RWPE1 (cell line): ENCODE measurements at regions not wholly inside any gene's neighbourhood (a gene's known extent, or its start where the extent isn't known, plus 50 kb on each side); places are given as distances from the start of the nearest gene placed in this dataset.

Source experiments
- CTCF ChIA-PET: fragments of 350-600 bp; sonication (Branson Sonifier 250); formaldehyde crosslinking; extraction: SDS; loops from one replicate; lab custom pipeline; 2021; lab: Yijun Ruan, JAX
- POLR2A ChIA-PET: fragments of 400-600 bp; formaldehyde crosslinking; extraction: SDS; loops from one replicate; lab custom pipeline; 2020; ENCODE audit warnings: antibody characterized with exemption; ENCODE audit not compliant: low non-redundant PET; lab: Yijun Ruan, JAX
- DNase-seq: peaks from one replicate; pipeline ENCODE4 v3.0.0; 2012; ENCODE audit warnings: low spot score
- H3K27ac ChIP-seq: fragments of 450-650 bp; 2 replicates; pipeline ENCODE4 v1.5.1; 2017
- TF ChIP-seq, protein P1 (sequence below): fragments of 450-650 bp; conservative IDR thresholded peaks from 2 replicates; pipeline ENCODE4 v1.5.1; 2017; ENCODE audit warnings: low read depth, mild to moderate bottlenecking

DNA sequence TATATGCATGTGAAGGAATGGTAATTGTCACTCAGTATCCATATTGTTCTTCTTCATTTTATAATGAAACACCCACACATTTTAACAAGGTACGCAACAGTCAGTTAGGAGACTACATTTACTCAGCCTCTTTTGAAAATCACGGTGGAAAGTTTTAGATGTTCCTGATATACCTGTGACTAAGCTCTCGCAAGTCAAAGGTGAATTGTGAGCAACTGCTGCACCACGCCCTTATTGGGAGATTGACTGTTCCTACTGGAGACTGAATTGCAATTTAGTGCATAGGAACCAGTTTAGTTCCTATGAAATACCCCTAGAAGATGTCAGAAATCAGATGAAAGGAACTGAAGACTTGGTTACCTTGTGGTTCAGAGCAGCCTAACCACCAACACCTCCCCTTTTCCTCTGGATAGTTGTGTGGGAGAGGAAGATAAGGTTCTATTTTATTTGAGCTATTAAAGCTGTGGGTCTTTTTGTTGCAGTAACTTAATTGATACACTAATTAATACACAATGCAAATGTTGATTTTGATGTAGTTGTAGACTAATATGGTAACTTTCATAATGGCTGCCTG, 1280.5 kb upstream of the CDH2 start:
- CTCF ChIA-PET = no interaction called here
- H3K27ac ChIP-seq = no peak overlapping the region
- DNase-seq = peak; percentile 0
- TF ChIP-seq, protein P1, sequence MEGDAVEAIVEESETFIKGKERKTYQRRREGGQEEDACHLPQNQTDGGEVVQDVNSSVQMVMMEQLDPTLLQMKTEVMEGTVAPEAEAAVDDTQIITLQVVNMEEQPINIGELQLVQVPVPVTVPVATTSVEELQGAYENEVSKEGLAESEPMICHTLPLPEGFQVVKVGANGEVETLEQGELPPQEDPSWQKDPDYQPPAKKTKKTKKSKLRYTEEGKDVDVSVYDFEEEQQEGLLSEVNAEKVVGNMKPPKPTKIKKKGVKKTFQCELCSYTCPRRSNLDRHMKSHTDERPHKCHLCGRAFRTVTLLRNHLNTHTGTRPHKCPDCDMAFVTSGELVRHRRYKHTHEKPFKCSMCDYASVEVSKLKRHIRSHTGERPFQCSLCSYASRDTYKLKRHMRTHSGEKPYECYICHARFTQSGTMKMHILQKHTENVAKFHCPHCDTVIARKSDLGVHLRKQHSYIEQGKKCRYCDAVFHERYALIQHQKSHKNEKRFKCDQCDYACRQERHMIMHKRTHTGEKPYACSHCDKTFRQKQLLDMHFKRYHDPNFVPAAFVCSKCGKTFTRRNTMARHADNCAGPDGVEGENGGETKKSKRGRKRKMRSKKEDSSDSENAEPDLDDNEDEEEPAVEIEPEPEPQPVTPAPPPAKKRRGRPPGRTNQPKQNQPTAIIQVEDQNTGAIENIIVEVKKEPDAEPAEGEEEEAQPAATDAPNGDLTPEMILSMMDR = no peak
- POLR2A ChIA-PET = no interaction called here

DNA sequence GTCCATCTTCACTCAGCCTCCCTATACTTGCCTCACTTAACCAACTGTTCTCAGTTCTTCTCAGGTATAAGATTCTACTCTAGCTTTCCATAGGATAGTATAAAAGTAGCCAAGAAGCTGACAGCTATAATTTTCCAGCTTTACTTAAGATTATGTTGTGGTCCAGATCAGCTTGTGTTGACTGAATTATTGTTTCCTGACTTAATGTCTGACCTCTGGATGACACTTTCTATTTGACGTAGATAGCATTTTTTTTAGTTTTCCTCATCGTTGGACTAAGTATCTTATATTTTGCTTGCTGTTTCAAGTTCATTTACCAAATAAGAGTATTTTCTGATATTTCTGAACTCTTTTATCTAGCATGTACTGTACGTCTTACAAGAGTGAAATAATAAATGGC, 1272.5 kb upstream of the CDH2 start:
- DNase-seq = no peak
- ChIA-PET POLR2A (no interaction called here), CTCF (interaction anchor here (0.7 kb wide), 1 partner anchor 454 kb away, joined by 3 read pairs; no protein-coding TSS in a partner anchor)
- no peak overlapping the region for H3K27ac ChIP-seq
- TF ChIP-seq, protein P1 = no peak

DNA sequence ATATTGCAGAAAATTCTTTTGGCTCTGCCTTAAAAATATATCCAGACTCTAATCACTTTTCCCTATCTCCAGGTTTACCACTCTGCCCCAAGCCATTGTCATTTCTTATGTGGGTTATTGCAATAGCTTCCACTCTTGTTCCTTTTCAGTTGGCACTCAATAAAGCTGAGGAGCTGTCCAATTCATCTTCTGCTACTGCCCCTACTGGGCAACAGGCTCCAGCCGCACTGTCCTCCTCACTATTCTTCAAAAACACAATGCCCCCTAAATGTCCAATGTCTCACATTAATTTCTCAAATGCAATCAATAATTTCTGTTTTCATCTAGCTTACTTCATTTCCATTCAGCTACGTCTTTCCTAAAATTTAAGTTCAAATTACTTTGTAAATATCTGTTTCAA, 1262.5 kb upstream of the CDH2 start:
- no peak overlapping the region for H3K27ac ChIP-seq
- CTCF ChIA-PET = no interaction called here
- TF ChIP-seq, protein P1 = no peak
- DNase-seq = no peak
- POLR2A ChIA-PET = no interaction called here

DNA sequence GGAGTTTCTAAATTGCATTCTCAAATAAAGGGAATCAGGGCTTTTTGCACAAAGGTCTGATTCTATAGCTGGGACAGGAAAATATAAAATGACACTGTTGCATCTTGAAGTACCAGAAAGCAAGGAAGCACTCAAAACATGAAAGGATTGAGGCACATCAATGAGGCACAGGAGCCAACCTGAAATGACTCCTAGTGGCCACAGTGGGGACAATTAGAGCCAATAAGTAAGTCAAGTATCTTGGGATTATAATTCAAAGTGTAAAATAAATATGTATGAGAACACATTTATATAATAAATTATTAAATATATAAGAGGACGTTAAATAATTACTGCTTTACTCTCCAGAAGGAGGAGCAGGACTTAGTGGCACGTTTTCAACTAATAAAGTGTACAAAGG, 1259.5 kb upstream of the CDH2 start:
- DNase-seq = no peak
- POLR2A ChIA-PET = no interaction called here
- CTCF ChIA-PET = interaction anchor here (0.6 to 0.7 kb wide), 2 partner anchors 103 to 394 kb away, joined by 3 to 4 read pairs; no protein-coding TSS in a partner anchor
- H3K27ac ChIP-seq = no peak overlapping the region
- TF ChIP-seq, protein P1 = no peak

DNA sequence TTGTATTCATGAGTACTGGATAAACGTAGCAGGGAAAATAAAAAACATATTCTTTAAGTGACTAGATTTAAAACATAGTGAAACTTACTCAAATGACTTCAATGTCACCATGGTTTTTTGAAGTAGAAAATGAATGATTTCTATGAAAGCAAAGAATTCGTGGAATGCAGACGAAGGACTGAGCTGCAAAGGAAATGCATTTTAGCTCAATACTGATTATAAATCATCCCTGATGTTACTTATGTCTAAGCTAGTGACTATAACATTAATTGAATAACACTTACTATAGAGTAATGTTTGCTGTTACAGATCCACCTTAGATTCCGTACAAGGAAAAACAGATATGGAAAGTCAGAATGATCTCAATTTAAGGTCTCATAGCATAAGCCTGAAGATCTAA, 1257.7 kb upstream of the CDH2 start:
- CTCF ChIA-PET = no interaction called here
- POLR2A ChIA-PET = no interaction called here

DNA sequence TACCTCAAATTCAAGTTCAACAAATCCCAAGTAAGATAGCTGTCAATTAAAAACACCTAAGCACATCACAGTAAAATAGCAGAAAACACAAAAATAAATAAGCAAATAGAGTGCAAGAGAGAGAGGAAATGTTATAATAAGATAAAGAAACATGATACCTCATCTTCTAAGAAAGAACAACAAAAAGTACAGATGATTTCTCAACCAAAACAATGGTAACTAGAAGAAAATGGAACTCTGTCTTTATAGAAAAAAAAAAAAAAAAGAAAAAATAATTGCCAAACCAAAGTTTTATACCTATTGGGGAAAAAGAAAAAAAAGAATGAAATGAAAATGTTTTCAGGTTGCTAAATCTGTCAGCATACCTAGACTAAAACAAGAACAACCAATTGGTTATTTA, 1253.5 kb upstream of the CDH2 start:
- POLR2A ChIA-PET = no interaction called here
- TF ChIP-seq, protein P1 = no peak
- CTCF ChIA-PET = no interaction called here

More for the DNA sequence above, 1257.7 kb upstream of the CDH2 start:
- H3K27ac ChIP-seq = no peak overlapping the region
- TF ChIP-seq, protein P1 = no peak
- DNase-seq = no peak

More for the DNA sequence above, 1253.5 kb upstream of the CDH2 start:
- no peak for DNase-seq
- no peak overlapping the region for H3K27ac ChIP-seq
